ENCODE measurements at regions not wholly inside any gene's neighbourhood (a gene's known extent, or its start where the extent isn't known, plus 50 kb on each side); places are given as distances from the start of the nearest gene placed in this dataset.
"Not testable (repeated sequence)": the region's sequence is repeated elsewhere in the genome, so short reads cannot be mapped to it uniquely, and the experiment has no call there.

DNA sequence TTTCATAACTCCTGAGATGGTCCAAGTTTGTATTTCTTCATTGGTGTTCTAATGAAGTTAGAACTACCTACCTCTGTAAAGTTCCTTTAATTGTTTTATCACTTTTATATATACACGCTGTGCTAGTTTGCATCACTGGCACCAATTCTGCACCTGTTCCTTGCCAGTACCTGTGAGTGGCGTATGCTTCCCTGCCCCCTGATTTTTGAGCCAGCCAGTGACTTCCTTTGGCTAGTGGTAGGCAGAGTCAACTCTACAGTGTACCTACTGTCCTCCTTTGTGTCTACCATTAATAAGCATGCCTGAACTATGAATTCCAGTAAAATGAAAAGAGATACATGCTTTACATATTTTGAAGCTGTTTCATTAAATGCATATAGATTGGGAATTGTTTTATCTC, 186.8 kb upstream of the SPATA31A3 start:
- H3K27ac ChIP-seq (ENCODE audit: low read depth, low read length); H3K27ac Mint-ChIP-seq; ATAC-seq; POLR2A ChIA-PET; H3K4me1 Mint-ChIP-seq; H3K27me3 ChIP-seq (ENCODE audit: control insufficient read depth in 2 of 2, insufficient read depth in 2 of 2, low read length in 2 of 2); CTCF ChIA-PET; H3K9me3 Mint-ChIP-seq; H3K4me3 ChIP-seq (ENCODE audit: low read length); H3K27me3 Mint-ChIP-seq; intact Hi-C loops (cut with micrococcal nuclease); H3K4me1 ChIP-seq (ENCODE audit: control insufficient read depth in 2 of 2, insufficient read depth in 2 of 2, low read length in 2 of 2); H3K4me3 Mint-ChIP-seq; H3K36me3 ChIP-seq (ENCODE audit: control insufficient read depth in 2 of 3, insufficient read depth in 3 of 3, low read length in 3 of 3); H3K9me3 ChIP-seq (ENCODE audit: control insufficient read depth in 2 of 3, low read length in 3 of 3); H3K36me3 Mint-ChIP-seq; DNase-seq: not testable (repeated sequence)

DNA sequence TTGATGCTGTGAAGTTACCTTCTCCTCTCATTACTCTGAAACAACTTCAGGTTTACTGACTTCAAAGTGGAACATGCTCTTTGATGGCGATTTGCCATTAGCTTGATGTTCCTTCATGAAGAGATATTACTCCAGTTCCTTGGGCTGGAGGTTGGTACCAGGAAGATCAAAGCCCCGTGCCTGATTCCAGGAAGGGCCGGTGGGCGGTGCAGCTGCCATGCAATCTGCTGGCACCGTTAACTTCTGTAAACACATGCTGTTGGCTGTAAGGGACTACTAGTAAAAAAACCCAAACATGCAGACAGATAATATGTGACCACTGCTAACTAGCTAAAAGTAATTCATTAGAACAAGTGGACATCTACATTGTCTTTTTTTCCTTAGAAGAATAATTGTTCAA, 182.8 kb upstream of the SPATA31A3 start:
- POLR2A ChIA-PET; intact Hi-C loops (cut with micrococcal nuclease); H3K27ac ChIP-seq (ENCODE audit: low read depth, low read length); H3K9me3 ChIP-seq (ENCODE audit: control insufficient read depth in 2 of 3, low read length in 3 of 3); H3K27me3 ChIP-seq (ENCODE audit: control insufficient read depth in 2 of 2, insufficient read depth in 2 of 2, low read length in 2 of 2); H3K9me3 Mint-ChIP-seq; DNase-seq; H3K27ac Mint-ChIP-seq; H3K4me1 ChIP-seq (ENCODE audit: control insufficient read depth in 2 of 2, insufficient read depth in 2 of 2, low read length in 2 of 2); ATAC-seq; H3K4me3 Mint-ChIP-seq; H3K4me1 Mint-ChIP-seq; H3K36me3 Mint-ChIP-seq; CTCF ChIA-PET; H3K27me3 Mint-ChIP-seq; H3K4me3 ChIP-seq (ENCODE audit: low read length); H3K36me3 ChIP-seq (ENCODE audit: control insufficient read depth in 2 of 3, insufficient read depth in 3 of 3, low read length in 3 of 3): not testable (repeated sequence)

DNA sequence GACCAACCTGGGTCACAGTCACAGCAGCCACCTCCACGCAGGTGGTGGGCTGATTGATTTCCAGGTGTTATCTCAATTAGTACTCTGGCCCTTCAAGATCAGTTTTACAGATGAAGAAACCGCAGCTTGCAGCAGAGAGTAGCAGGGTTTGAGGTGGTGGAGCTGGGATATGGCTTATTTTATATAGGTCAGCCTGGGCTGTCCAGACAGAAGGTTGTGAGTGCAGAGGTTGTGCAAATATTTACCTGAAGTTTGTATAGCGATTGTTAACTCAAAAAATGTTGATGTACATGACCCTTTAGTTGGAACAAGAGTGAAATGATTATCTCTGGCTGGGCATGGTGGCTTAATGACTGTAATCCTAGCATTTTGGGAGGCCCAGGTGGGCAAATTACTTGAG, 179.4 kb upstream of the SPATA31A3 start:
- H3K27me3 Mint-ChIP-seq; H3K4me3 ChIP-seq (ENCODE audit: low read length); H3K27me3 ChIP-seq (ENCODE audit: control insufficient read depth in 2 of 2, insufficient read depth in 2 of 2, low read length in 2 of 2); H3K9me3 Mint-ChIP-seq; H3K4me3 Mint-ChIP-seq; DNase-seq; H3K27ac ChIP-seq (ENCODE audit: low read depth, low read length); H3K27ac Mint-ChIP-seq; POLR2A ChIA-PET; H3K9me3 ChIP-seq (ENCODE audit: control insufficient read depth in 2 of 3, low read length in 3 of 3); H3K4me1 Mint-ChIP-seq; intact Hi-C loops (cut with micrococcal nuclease); H3K36me3 Mint-ChIP-seq; ATAC-seq; H3K4me1 ChIP-seq (ENCODE audit: control insufficient read depth in 2 of 2, insufficient read depth in 2 of 2, low read length in 2 of 2); CTCF ChIA-PET; H3K36me3 ChIP-seq (ENCODE audit: control insufficient read depth in 2 of 3, insufficient read depth in 3 of 3, low read length in 3 of 3): not testable (repeated sequence)

DNA sequence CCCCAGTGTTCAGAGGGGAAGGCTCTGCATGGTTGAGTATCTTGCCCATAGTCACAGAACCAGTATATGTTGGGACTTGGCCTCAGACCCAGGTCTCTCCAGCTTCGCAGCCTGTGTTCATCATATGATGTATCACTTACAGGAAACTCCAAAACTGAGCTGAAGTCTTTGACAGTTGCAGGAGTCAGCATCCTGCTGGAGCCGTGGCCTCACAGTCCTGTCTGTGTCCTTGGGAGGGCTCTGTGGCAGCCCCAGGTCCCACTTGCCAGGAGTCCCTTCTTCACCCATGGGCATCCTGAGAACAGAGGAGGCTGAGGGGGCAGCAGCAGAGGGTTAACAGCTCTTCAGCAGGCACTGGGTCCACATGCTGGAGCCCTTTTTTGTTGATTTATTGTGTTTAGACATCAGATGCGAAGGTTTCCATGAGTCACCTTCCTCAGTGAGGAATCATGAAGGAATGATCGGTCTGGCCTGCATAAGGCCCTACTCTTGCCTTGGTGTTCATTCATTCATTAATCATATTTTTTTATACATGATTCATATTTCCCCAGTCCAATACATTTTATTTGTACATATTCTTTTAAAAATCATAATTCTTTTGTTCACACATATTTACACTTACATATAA, 176.3 kb upstream of the SPATA31A3 start:
- H3K27ac ChIP-seq (ENCODE audit: low read depth, low read length); H3K9me3 ChIP-seq (ENCODE audit: control insufficient read depth in 2 of 3, low read length in 3 of 3); H3K36me3 ChIP-seq (ENCODE audit: control insufficient read depth in 2 of 3, insufficient read depth in 3 of 3, low read length in 3 of 3); DNase-seq; H3K4me1 ChIP-seq (ENCODE audit: control insufficient read depth in 2 of 2, insufficient read depth in 2 of 2, low read length in 2 of 2); H3K27ac Mint-ChIP-seq; H3K36me3 Mint-ChIP-seq; H3K9me3 Mint-ChIP-seq; POLR2A ChIA-PET; ATAC-seq; H3K27me3 Mint-ChIP-seq; intact Hi-C loops (cut with micrococcal nuclease); H3K4me1 Mint-ChIP-seq; H3K27me3 ChIP-seq (ENCODE audit: control insufficient read depth in 2 of 2, insufficient read depth in 2 of 2, low read length in 2 of 2); H3K4me3 ChIP-seq (ENCODE audit: low read length); H3K4me3 Mint-ChIP-seq; CTCF ChIA-PET: not testable (repeated sequence)

DNA sequence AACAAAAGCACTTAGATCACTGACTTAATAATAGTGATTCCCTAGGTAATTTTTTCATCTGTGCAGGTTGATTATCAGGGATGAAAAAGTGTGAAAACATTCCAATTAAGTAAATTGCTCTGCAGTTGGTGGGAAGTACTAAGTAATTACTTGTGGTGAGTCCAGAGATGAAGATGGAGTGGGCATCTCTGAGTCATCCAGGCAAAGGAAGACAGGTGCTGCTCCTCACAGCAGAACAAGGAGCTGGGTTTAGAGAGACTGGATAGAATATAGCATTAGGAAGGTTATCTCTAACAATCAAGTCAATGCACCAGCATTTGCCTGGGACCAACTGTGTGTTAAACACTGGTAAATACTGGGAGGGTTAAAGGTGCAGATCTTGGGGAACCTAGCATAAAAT, 174.0 kb upstream of the SPATA31A3 start:
- H3K27me3 ChIP-seq (ENCODE audit: control insufficient read depth in 2 of 2, insufficient read depth in 2 of 2, low read length in 2 of 2); H3K27ac Mint-ChIP-seq; ATAC-seq; H3K36me3 Mint-ChIP-seq; DNase-seq; H3K4me3 Mint-ChIP-seq; H3K9me3 Mint-ChIP-seq; CTCF ChIA-PET; H3K27ac ChIP-seq (ENCODE audit: low read depth, low read length); H3K36me3 ChIP-seq (ENCODE audit: control insufficient read depth in 2 of 3, insufficient read depth in 3 of 3, low read length in 3 of 3); POLR2A ChIA-PET; H3K4me3 ChIP-seq (ENCODE audit: low read length); intact Hi-C loops (cut with micrococcal nuclease); H3K4me1 ChIP-seq (ENCODE audit: control insufficient read depth in 2 of 2, insufficient read depth in 2 of 2, low read length in 2 of 2); H3K4me1 Mint-ChIP-seq; H3K9me3 ChIP-seq (ENCODE audit: control insufficient read depth in 2 of 3, low read length in 3 of 3); H3K27me3 Mint-ChIP-seq: not testable (repeated sequence)

DNA sequence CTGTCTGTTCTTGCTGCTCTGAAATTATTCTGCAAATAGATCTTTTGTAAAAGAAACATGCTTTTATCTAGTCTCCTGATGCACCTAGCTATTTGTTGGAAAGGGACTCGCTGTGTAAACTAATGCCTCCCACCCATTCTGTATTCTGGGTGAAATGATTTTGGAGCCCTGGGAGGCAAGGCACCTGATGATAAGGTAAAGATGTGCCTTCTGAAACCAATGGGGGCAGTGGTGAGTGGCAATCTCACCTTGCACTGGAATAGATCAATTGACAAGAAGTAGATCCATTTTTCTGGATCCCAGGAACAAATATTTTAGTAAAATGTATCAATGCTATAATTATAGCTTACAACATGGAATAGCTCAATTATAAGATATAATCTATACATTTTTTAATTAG, 170.5 kb upstream of the SPATA31A3 start:
- H3K36me3 ChIP-seq (ENCODE audit: control insufficient read depth in 2 of 3, insufficient read depth in 3 of 3, low read length in 3 of 3); H3K4me3 ChIP-seq (ENCODE audit: low read length); POLR2A ChIA-PET; H3K4me1 ChIP-seq (ENCODE audit: control insufficient read depth in 2 of 2, insufficient read depth in 2 of 2, low read length in 2 of 2); H3K27ac ChIP-seq (ENCODE audit: low read depth, low read length); ATAC-seq; CTCF ChIA-PET; H3K27me3 Mint-ChIP-seq; H3K27me3 ChIP-seq (ENCODE audit: control insufficient read depth in 2 of 2, insufficient read depth in 2 of 2, low read length in 2 of 2); H3K9me3 Mint-ChIP-seq; H3K9me3 ChIP-seq (ENCODE audit: control insufficient read depth in 2 of 3, low read length in 3 of 3); H3K4me3 Mint-ChIP-seq; DNase-seq; intact Hi-C loops (cut with micrococcal nuclease); H3K4me1 Mint-ChIP-seq; H3K36me3 Mint-ChIP-seq; H3K27ac Mint-ChIP-seq: not testable (repeated sequence)

DNA sequence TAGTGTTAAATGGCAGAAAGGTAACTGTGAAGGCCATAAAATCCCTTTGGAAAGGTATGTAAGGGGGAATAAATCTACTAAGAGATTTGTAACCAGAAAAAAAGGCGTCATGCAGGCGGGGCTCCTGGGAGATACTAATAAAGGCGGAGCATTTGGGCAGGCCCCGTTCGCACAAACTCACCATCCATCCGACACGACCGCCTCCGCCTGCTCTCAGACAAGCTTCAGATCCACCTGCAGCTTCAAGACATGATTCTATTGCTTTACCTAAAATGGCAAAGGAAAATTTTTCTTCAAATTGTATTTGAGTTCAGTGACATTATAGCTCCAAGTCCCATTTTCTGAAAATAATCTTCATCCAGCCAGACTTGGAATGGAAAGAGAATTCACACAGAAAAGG, 162.9 kb upstream of the SPATA31A3 start:
- H3K27ac Mint-ChIP-seq; H3K4me1 ChIP-seq (ENCODE audit: control insufficient read depth in 2 of 2, insufficient read depth in 2 of 2, low read length in 2 of 2); H3K4me3 ChIP-seq (ENCODE audit: low read length); ATAC-seq; H3K4me1 Mint-ChIP-seq; DNase-seq; H3K36me3 ChIP-seq (ENCODE audit: control insufficient read depth in 2 of 3, insufficient read depth in 3 of 3, low read length in 3 of 3); H3K36me3 Mint-ChIP-seq; CTCF ChIA-PET; H3K9me3 Mint-ChIP-seq; H3K9me3 ChIP-seq (ENCODE audit: control insufficient read depth in 2 of 3, low read length in 3 of 3); H3K27me3 Mint-ChIP-seq; POLR2A ChIA-PET; H3K27ac ChIP-seq (ENCODE audit: low read depth, low read length); H3K4me3 Mint-ChIP-seq; intact Hi-C loops (cut with micrococcal nuclease); H3K27me3 ChIP-seq (ENCODE audit: control insufficient read depth in 2 of 2, insufficient read depth in 2 of 2, low read length in 2 of 2): not testable (repeated sequence)

Data from naive thymus-derived CD4-positive, alpha-beta T cell (primary cell).